ENCODE measurements at regions not wholly inside any gene's neighbourhood (a gene's known extent, or its start where the extent isn't known, plus 50 kb on each side); places are given as distances from the start of the nearest gene placed in this dataset.

DNA sequence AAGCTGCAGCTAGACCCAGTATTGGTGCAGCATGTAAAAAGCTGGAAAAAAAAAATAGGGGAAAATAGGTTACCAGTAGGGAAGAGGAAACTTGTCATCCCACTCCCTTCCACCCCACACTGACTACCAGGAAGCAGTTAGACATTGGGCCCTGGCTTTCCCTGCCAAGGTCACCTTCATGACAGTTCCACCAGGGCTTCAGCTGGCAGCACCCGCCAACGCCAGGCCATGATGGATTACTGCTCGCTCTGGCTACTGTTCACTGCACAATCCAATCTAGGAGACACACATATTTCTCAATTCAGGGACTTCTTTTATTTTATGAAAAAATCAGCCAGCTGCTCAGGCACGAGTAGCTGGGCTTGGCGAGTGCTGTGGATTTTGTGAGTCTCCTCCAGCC lies 127.7 kb downstream of the DMRTA2 start:
- intact Hi-C loops (cut with micrococcal nuclease; ENCODE audit: unreplicated experiment) = no loop called here
- FAIRE-seq (no peak), DNase-seq (ENCODE audit: low spot score) (no peak), ATAC-seq (no peak)
- ChIA-PET CTCF (ENCODE audit: low intra/inter-chr PET ratio, low total read pairs) (no interaction called here), POLR2A (no interaction called here)
- Histone ChIP-seq H2AFZ (ENCODE audit: low read length) (no peak overlapping the region), H4K20me1 (ENCODE audit: insufficient read depth, low read length) (no peaks in the 10 kb centered on the region), H3K9ac (ENCODE audit: insufficient read depth, low read depth, low read length) (no peak overlapping the region), H3K36me3 (replicated peaks in 1 of 2; ENCODE audit: control insufficient read depth in 1 of 2, insufficient read depth in 2 of 2, low read length in 2 of 2) (no peaks in the 10 kb centered on the region), H3K4me3 (replicated peaks in 1 of 3; ENCODE audit: insufficient read depth in 1 of 3, low read depth in 2 of 3, low read length in 3 of 3) (no peak overlapping the region), H3K79me2 (ENCODE audit: insufficient read depth, low read length) (no peaks in the 10 kb centered on the region), H3K27ac (ENCODE audit: extremely low read length, insufficient read depth, low read length) (no peak overlapping the region), H3K27me3 (ENCODE audit: control insufficient read depth in 1 of 2, insufficient read depth in 2 of 2, low read length in 2 of 2) (0 out of 5 replicates have a peak, but pooled peaks cover 0 to 2% of the 10 kb centered on the region in 2 experiments), H3K4me1 (ENCODE audit: insufficient read depth, low read length) (no peaks in the 10 kb centered on the region), H3K9me3 (ENCODE audit: low read length) (no peaks in the 10 kb centered on the region), H3K4me2 (ENCODE audit: low read depth, low read length) (no peak overlapping the region)
- no TSS peak for BruUV-seq (replicated peaks)
- in situ Hi-C loops (cut with HindIII; ENCODE audit: extremely low pct_ligation_motif_present, low pct_unique_long_range_greater_than_20kb) = no loop called here
- WGBS (ENCODE audit: low lambda C conversion rate) = 13% methylated on average over 5 of the region's 5 CpGs
- TF ChIP-seq, protein P1, sequence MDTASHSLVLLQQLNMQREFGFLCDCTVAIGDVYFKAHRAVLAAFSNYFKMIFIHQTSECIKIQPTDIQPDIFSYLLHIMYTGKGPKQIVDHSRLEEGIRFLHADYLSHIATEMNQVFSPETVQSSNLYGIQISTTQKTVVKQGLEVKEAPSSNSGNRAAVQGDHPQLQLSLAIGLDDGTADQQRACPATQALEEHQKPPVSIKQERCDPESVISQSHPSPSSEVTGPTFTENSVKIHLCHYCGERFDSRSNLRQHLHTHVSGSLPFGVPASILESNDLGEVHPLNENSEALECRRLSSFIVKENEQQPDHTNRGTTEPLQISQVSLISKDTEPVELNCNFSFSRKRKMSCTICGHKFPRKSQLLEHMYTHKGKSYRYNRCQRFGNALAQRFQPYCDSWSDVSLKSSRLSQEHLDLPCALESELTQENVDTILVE (CRISPR knock-in tag; IDR thresholded peaks at IDR 0.05) = no peak
- TF ChIP-seq ZBTB7A (CRISPR knock-in tag; IDR thresholded peaks at IDR 0.05) (no peak), MTF2 (CRISPR knock-in tag; IDR thresholded peaks at IDR 0.05; ENCODE audit: borderline replicate concordance) (no peak), ZNF543 (CRISPR knock-in tag; IDR thresholded peaks at IDR 0.05) (no peak), NCOA5 (CRISPR knock-in tag; IDR thresholded peaks at IDR 0.05) (no peak), ZNF652 (CRISPR knock-in tag; IDR thresholded peaks at IDR 0.05; ENCODE audit: borderline replicate concordance, low read depth) (no peak)
- TF ChIP-seq, protein P2, sequence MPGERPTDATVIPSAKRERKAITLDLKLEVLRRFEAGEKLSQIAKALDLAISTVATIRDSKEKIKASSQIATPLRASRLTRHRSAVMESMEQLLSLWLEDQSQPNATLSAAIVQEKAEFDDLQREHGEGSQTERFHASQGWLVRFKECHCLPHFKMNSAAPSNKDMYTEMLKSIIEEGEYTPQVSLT (CRISPR knock-in tag; IDR thresholded peaks at IDR 0.05; ENCODE audit: borderline replicate concordance, low read depth) = no peak
- TF ChIP-seq, protein P3, sequence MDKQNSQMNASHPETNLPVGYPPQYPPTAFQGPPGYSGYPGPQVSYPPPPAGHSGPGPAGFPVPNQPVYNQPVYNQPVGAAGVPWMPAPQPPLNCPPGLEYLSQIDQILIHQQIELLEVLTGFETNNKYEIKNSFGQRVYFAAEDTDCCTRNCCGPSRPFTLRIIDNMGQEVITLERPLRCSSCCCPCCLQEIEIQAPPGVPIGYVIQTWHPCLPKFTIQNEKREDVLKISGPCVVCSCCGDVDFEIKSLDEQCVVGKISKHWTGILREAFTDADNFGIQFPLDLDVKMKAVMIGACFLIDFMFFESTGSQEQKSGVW (CRISPR knock-in tag; IDR thresholded peaks at IDR 0.05; ENCODE audit: borderline replicate concordance) = no peak
- TF ChIP-seq, protein P4, sequence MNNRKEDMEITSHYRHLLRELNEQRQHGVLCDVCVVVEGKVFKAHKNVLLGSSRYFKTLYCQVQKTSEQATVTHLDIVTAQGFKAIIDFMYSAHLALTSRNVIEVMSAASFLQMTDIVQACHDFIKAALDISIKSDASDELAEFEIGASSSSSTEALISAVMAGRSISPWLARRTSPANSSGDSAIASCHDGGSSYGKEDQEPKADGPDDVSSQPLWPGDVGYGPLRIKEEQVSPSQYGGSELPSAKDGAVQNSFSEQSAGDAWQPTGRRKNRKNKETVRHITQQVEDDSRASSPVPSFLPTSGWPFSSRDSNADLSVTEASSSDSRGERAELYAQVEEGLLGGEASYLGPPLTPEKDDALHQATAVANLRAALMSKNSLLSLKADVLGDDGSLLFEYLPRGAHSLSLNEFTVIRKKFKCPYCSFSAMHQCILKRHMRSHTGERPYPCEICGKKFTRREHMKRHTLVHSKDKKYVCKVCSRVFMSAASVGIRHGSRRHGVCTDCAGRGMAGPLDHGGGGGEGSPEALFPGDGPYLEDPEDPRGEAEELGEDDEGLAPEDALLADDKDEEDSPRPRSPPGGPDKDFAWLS (CRISPR knock-in tag; IDR thresholded peaks at IDR 0.05; ENCODE audit: borderline replicate concordance) = no peak
- TF ChIP-seq, protein P5, sequence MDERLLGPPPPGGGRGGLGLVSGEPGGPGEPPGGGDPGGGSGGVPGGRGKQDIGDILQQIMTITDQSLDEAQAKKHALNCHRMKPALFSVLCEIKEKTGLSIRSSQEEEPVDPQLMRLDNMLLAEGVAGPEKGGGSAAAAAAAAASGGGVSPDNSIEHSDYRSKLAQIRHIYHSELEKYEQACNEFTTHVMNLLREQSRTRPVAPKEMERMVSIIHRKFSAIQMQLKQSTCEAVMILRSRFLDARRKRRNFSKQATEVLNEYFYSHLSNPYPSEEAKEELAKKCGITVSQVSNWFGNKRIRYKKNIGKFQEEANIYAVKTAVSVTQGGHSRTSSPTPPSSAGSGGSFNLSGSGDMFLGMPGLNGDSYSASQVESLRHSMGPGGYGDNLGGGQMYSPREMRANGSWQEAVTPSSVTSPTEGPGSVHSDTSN (CRISPR knock-in tag; IDR thresholded peaks at IDR 0.05) = no peak
- TF ChIP-seq, protein P6, sequence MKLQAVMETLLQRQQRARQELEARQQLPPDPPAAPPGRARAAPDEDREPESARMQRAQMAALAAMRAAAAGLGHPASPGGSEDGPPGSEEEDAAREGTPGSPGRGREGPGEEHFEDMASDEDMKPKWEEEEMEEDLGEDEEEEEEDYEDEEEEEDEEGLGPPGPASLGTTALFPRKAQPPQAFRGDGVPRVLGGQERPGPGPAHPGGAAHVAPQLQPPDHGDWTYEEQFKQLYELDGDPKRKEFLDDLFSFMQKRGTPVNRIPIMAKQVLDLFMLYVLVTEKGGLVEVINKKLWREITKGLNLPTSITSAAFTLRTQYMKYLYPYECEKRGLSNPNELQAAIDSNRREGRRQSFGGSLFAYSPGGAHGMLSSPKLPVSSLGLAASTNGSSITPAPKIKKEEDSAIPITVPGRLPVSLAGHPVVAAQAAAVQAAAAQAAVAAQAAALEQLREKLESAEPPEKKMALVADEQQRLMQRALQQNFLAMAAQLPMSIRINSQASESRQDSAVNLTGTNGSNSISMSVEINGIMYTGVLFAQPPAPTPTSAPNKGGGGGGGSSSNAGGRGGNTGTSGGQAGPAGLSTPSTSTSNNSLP (IDR thresholded peaks at IDR 0.05; ENCODE audit: low read depth, low read length) = no peak
- TF ChIP-seq, protein P7, sequence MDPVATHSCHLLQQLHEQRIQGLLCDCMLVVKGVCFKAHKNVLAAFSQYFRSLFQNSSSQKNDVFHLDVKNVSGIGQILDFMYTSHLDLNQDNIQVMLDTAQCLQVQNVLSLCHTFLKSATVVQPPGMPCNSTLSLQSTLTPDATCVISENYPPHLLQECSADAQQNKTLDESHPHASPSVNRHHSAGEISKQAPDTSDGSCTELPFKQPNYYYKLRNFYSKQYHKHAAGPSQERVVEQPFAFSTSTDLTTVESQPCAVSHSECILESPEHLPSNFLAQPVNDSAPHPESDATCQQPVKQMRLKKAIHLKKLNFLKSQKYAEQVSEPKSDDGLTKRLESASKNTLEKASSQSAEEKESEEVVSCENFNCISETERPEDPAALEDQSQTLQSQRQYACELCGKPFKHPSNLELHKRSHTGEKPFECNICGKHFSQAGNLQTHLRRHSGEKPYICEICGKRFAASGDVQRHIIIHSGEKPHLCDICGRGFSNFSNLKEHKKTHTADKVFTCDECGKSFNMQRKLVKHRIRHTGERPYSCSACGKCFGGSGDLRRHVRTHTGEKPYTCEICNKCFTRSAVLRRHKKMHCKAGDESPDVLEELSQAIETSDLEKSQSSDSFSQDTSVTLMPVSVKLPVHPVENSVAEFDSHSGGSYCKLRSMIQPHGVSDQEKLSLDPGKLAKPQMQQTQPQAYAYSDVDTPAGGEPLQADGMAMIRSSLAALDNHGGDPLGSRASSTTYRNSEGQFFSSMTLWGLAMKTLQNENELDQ (CRISPR knock-in tag; IDR thresholded peaks at IDR 0.05; ENCODE audit: borderline replicate concordance) = no peak
